ENCODE measurements at regions not wholly inside any gene's neighbourhood (a gene's known extent, or its start where the extent isn't known, plus 50 kb on each side); places are given as distances from the start of the nearest gene placed in this dataset.
"Not testable (repeated sequence)": the region's sequence is repeated elsewhere in the genome, so short reads cannot be mapped to it uniquely, and the experiment has no call there.

DNA sequence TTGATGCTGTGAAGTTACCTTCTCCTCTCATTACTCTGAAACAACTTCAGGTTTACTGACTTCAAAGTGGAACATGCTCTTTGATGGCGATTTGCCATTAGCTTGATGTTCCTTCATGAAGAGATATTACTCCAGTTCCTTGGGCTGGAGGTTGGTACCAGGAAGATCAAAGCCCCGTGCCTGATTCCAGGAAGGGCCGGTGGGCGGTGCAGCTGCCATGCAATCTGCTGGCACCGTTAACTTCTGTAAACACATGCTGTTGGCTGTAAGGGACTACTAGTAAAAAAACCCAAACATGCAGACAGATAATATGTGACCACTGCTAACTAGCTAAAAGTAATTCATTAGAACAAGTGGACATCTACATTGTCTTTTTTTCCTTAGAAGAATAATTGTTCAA lies 182.8 kb upstream of the SPATA31A3 start:
- TF ChIP-seq, protein P1, sequence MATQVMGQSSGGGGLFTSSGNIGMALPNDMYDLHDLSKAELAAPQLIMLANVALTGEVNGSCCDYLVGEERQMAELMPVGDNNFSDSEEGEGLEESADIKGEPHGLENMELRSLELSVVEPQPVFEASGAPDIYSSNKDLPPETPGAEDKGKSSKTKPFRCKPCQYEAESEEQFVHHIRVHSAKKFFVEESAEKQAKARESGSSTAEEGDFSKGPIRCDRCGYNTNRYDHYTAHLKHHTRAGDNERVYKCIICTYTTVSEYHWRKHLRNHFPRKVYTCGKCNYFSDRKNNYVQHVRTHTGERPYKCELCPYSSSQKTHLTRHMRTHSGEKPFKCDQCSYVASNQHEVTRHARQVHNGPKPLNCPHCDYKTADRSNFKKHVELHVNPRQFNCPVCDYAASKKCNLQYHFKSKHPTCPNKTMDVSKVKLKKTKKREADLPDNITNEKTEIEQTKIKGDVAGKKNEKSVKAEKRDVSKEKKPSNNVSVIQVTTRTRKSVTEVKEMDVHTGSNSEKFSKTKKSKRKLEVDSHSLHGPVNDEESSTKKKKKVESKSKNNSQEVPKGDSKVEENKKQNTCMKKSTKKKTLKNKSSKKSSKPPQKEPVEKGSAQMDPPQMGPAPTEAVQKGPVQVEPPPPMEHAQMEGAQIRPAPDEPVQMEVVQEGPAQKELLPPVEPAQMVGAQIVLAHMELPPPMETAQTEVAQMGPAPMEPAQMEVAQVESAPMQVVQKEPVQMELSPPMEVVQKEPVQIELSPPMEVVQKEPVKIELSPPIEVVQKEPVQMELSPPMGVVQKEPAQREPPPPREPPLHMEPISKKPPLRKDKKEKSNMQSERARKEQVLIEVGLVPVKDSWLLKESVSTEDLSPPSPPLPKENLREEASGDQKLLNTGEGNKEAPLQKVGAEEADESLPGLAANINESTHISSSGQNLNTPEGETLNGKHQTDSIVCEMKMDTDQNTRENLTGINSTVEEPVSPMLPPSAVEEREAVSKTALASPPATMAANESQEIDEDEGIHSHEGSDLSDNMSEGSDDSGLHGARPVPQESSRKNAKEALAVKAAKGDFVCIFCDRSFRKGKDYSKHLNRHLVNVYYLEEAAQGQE (IDR thresholded peaks at IDR 0.05; ENCODE audit: insufficient read depth in 1 of 2, low read depth in 2 of 2, low read length in 1 of 2): not testable (repeated sequence)
- TF ChIP-seq, protein P2, sequence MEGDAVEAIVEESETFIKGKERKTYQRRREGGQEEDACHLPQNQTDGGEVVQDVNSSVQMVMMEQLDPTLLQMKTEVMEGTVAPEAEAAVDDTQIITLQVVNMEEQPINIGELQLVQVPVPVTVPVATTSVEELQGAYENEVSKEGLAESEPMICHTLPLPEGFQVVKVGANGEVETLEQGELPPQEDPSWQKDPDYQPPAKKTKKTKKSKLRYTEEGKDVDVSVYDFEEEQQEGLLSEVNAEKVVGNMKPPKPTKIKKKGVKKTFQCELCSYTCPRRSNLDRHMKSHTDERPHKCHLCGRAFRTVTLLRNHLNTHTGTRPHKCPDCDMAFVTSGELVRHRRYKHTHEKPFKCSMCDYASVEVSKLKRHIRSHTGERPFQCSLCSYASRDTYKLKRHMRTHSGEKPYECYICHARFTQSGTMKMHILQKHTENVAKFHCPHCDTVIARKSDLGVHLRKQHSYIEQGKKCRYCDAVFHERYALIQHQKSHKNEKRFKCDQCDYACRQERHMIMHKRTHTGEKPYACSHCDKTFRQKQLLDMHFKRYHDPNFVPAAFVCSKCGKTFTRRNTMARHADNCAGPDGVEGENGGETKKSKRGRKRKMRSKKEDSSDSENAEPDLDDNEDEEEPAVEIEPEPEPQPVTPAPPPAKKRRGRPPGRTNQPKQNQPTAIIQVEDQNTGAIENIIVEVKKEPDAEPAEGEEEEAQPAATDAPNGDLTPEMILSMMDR (IDR thresholded peaks at IDR 0.05): not testable (repeated sequence)
- TF ChIP-seq TCF7L2 (IDR thresholded peaks at IDR 0.05; ENCODE audit: low read depth, low read length): not testable (repeated sequence)

Data from Panc1 (cell line).